H1 (cell line): ENCODE measurements at regions not wholly inside any gene's neighbourhood (a gene's known extent, or its start where the extent isn't known, plus 50 kb on each side); places are given as distances from the start of the nearest gene placed in this dataset.
A peak's percentile ranks its signal among the peaks of the same experiment; 100 is the strongest.

ENCODE experiments used
- CBX5 ChIP-seq: fragments of 300-800, 300-1000 bp; sonication (generic); IDR thresholded peaks from 2 replicates; pipeline ENCODE4 v1.7.1; 2016; ENCODE audit warnings: antibody characterized with exemption, low read length, low read depth
- CHD7 ChIP-seq: fragments of 300-600 bp; sonication (generic); IDR thresholded peaks from 2 replicates; pipeline ENCODE4 v1.7.1; 2012; ENCODE audit warnings: low read length, moderate library complexity, mild to moderate bottlenecking, inconsistent platforms; ENCODE audit not compliant: insufficient replicate concordance
- EGR1 ChIP-seq: IDR thresholded peaks from 2 replicates; pipeline ENCODE4 v1.6.1; 2011; ENCODE audit warnings: low read depth, low read length, borderline replicate concordance
- JUND ChIP-seq: IDR thresholded peaks from 2 replicates; pipeline ENCODE4 v1.6.1; 2011; ENCODE audit warnings: mild to moderate bottlenecking, improper control_type of control experiment, low read length
- MAX ChIP-seq: IDR thresholded peaks from 2 replicates; pipeline ENCODE4 v1.6.1; 2012; ENCODE audit warnings: inconsistent platforms
- NRF1 ChIP-seq: IDR thresholded peaks from 2 replicates; pipeline ENCODE4 v1.6.1; 2011; ENCODE audit warnings: mild to moderate bottlenecking, low read depth, low read length, improper control_type of control experiment
- RAD21 ChIP-seq, 2 experiments: IDR thresholded peaks in 1 of 2; conservative IDR thresholded peaks in 1 of 2; 2 replicates each; pipeline ENCODE4 v1.6.1; 2011; ENCODE audit warnings: low read depth in 2 of 2, low read length in 2 of 2, improper control_type of control experiment in 1 of 2, inconsistent platforms in 1 of 2, mild to moderate bottlenecking in 1 of 2, moderate library complexity in 1 of 2
- SIRT6 ChIP-seq: IDR thresholded peaks from one replicate; pipeline ENCODE4 v1.7.1; 2012; ENCODE audit warnings: low read length, inconsistent platforms
- SUZ12 ChIP-seq: fragments of 200-600 bp; sonication (generic); IDR thresholded peaks from 2 replicates; pipeline ENCODE4 v1.6.1; 2012; ENCODE audit warnings: mild to moderate bottlenecking, inconsistent platforms, low read length, moderate library complexity, mixed read lengths
- TCF12 ChIP-seq: IDR thresholded peaks from 2 replicates; pipeline ENCODE4 v1.6.1; 2011; ENCODE audit warnings: low read depth, mild to moderate bottlenecking, low read length

- TF ChIP-seq CHD7, result no peak
- no peak for TF ChIP-seq SUZ12
- no peak for TF ChIP-seq EGR1
- TF ChIP-seq CBX5, result no peak
- TF ChIP-seq NRF1, result no peak
- no peak for TF ChIP-seq TCF12
- TF ChIP-seq MAX, result no peak
- no peak for TF ChIP-seq JUND
- no peak for TF ChIP-seq SIRT6
- peak; percentile 73 to 75 for TF ChIP-seq RAD21 (IDR thresholded peaks at IDR 0.05 in 1 of 2, conservative IDR thresholded peaks at IDR 0.05 in 1 of 2; ENCODE audit: low read depth in 2 of 2, low read length in 2 of 2)
- TF ChIP-seq, all 59 proteins: peak for 2
These were observed 92.8 kb upstream of the DCBLD2 start (continued) for GRCh38 chr3:98994128-98994762.
